ENCODE measurements at regions not wholly inside any gene's neighbourhood (a gene's known extent, or its start where the extent isn't known, plus 50 kb on each side); places are given as distances from the start of the nearest gene placed in this dataset.

DNA sequence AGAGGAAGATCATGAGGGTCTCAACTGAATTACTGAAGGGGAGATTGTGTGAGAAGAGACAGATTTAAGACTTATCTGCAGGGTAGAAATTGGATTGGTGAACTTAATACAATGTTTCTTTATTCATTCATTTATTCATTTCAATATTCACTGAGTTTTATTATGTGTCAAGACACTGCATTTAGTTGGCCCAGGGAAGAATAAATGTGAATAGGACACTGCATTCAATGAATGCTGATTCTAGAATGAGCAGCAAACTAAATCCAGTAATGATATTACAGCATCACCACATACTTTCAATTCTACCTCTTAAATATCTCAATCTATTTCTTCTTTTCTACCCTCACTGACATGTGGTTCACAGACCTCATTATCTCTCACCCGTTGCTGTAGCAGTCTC is 149.0 kb upstream of the TACR1 start:
- H3K9me3 ChIP-seq: no peaks in the 10 kb centered on the region
- TF ChIP-seq POLR2A (IDR thresholded peaks at IDR 0.05): no peak
- no peak for TF ChIP-seq POLR2AphosphoS5 (IDR thresholded peaks at IDR 0.05)
- H3K27ac ChIP-seq: no peak overlapping the region
- no peak overlapping the region for H3K4me3 ChIP-seq
- no peaks in the 10 kb centered on the region for H3K4me1 ChIP-seq
- no peaks in the 10 kb centered on the region for H3K27me3 ChIP-seq
- intact Hi-C loops (cut with DNase I; ENCODE audit: low total_unique reads): no loop called here
- DNase-seq (ENCODE audit: low spot score in 2 of 2): no peak
- H3K36me3 ChIP-seq: no peaks in the 10 kb centered on the region

GRCh38 chr2:75344146-75344545 is 144.8 kb upstream of the TACR1 start:
- no peaks in the 10 kb centered on the region for H3K4me1 ChIP-seq
- no peak overlapping the region for H3K27ac ChIP-seq
- no peaks in the 10 kb centered on the region for H3K36me3 ChIP-seq
- DNase-seq (ENCODE audit: low spot score in 2 of 2): no peak
- no peak for TF ChIP-seq POLR2AphosphoS5 (IDR thresholded peaks at IDR 0.05)
- H3K9me3 ChIP-seq: no peaks in the 10 kb centered on the region
- no peak overlapping the region for H3K4me3 ChIP-seq
- H3K27me3 ChIP-seq: no peaks in the 10 kb centered on the region
- intact Hi-C loops (cut with DNase I; ENCODE audit: low total_unique reads): no loop called here

- no peak for TF ChIP-seq POLR2A (IDR thresholded peaks at IDR 0.05)
- no peak for TF ChIP-seq POLR2AphosphoS5 (IDR thresholded peaks at IDR 0.05)
- TF ChIP-seq CTCF (IDR thresholded peaks at IDR 0.05): no peak
- no peak overlapping the region for H3K27ac ChIP-seq
- no peak overlapping the region for H3K4me3 ChIP-seq
- no peaks in the 10 kb centered on the region for H3K9me3 ChIP-seq
- no peaks in the 10 kb centered on the region for H3K27me3 ChIP-seq
- no peaks in the 10 kb centered on the region for H3K36me3 ChIP-seq
- no peak for DNase-seq (ENCODE audit: low spot score in 2 of 2)
- intact Hi-C loops (cut with DNase I; ENCODE audit: low total_unique reads): no loop called here
- no peaks in the 10 kb centered on the region for H3K4me1 ChIP-seq
These were observed 143.3 kb upstream of the TACR1 start for GRCh38 chr2:75342504-75343175.

GRCh38 chr2:75340560-75340959 is 141.2 kb upstream of the TACR1 start:
- TF ChIP-seq CTCF (IDR thresholded peaks at IDR 0.05): no peak
- TF ChIP-seq POLR2A (IDR thresholded peaks at IDR 0.05): no peak
- no peak for TF ChIP-seq POLR2AphosphoS5 (IDR thresholded peaks at IDR 0.05)
- no peaks in the 10 kb centered on the region for H3K36me3 ChIP-seq
- intact Hi-C loops (cut with DNase I; ENCODE audit: low total_unique reads): no loop called here
- H3K27ac ChIP-seq: no peak overlapping the region
- no peaks in the 10 kb centered on the region for H3K27me3 ChIP-seq
- H3K4me1 ChIP-seq: no peaks in the 10 kb centered on the region
- no peaks in the 10 kb centered on the region for H3K9me3 ChIP-seq
- no peak for DNase-seq (ENCODE audit: low spot score in 2 of 2)
- H3K4me3 ChIP-seq: no peak overlapping the region

GRCh38 chr2:75338461-75338860 is 139.1 kb upstream of the TACR1 start:
- intact Hi-C loops (cut with DNase I; ENCODE audit: low total_unique reads): no loop called here

DNA sequence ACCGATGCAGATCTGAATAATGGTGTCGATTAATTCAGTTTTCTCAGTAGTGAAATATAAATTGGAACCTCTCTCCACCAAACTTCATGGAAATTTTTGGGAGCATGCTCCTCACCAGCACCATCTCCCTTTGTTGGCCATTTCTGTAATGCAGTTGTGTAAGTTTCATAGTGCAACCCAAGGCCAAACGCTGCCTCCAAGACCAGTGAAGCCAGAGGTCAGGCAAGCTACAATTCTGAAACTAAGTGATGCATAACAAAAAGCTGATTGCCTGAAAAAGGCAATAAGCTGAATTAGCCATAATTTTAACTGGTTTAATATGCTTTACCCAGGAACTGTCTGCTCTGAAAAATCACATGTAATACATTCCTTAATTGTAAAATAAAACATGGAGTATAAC is 138.3 kb upstream of the TACR1 start:
- no peaks in the 10 kb centered on the region for H3K9me3 ChIP-seq
- TF ChIP-seq POLR2A (IDR thresholded peaks at IDR 0.05) (no peak), POLR2AphosphoS5 (IDR thresholded peaks at IDR 0.05) (no peak), CTCF (IDR thresholded peaks at IDR 0.05) (no peak)
- no peaks in the 10 kb centered on the region for H3K27me3 ChIP-seq
- no peak for DNase-seq (ENCODE audit: low spot score in 2 of 2)
- no peak overlapping the region for H3K27ac ChIP-seq
- intact Hi-C loops (cut with DNase I; ENCODE audit: low total_unique reads): no loop called here
- no peaks in the 10 kb centered on the region for H3K36me3 ChIP-seq
- H3K4me1 ChIP-seq: no peaks in the 10 kb centered on the region
- H3K4me3 ChIP-seq: no peak overlapping the region

More at GRCh38 chr2:75338461-75338860, 139.1 kb upstream of the TACR1 start:
- H3K36me3 ChIP-seq: no peaks in the 10 kb centered on the region
- no peak overlapping the region for H3K4me3 ChIP-seq
- TF ChIP-seq POLR2AphosphoS5 (IDR thresholded peaks at IDR 0.05): no peak
- no peak for TF ChIP-seq CTCF (IDR thresholded peaks at IDR 0.05)
- no peak for TF ChIP-seq POLR2A (IDR thresholded peaks at IDR 0.05)
- H3K27ac ChIP-seq: no peak overlapping the region
- DNase-seq (ENCODE audit: low spot score in 2 of 2): no peak
- no peaks in the 10 kb centered on the region for H3K9me3 ChIP-seq
- no peaks in the 10 kb centered on the region for H3K27me3 ChIP-seq
- H3K4me1 ChIP-seq: no peaks in the 10 kb centered on the region

Measured in breast epithelium (tissue), 4 donors.